ENCODE measurements at regions not wholly inside any gene's neighbourhood (a gene's known extent, or its start where the extent isn't known, plus 50 kb on each side); places are given as distances from the start of the nearest gene placed in this dataset.

DNA sequence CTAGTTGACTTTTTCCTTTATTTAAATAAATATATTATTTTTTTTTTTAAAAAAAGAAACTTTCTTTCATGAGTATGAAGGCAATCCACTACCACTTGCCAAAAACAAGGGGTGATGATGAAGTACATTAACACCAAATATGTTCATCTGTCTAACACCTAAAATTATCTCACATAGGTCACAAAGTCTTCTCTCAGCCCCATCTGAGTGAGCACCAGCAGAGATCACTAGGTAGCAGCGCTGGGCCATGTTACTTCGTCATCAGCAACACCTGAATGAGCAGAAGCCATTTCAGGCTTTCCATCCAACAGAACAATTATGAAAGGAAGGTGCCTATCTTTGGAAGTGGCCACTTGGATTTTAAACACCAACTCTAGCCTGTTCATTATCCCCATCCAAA lies 811.6 kb upstream of the AMELY start:
- FAIRE-seq, result no peak
- Histone ChIP-seq H3K9ac (ENCODE audit: low read length in 3 of 3) (no peak overlapping the region), H3K36me3 (ENCODE audit: control insufficient read depth in 2 of 3, insufficient read depth in 3 of 3, low read length in 3 of 3) (no peaks in the 10 kb centered on the region), H3K4me3 (ENCODE audit: low read length in 3 of 3) (no peak overlapping the region), H3K27me3 (ENCODE audit: control insufficient read depth, insufficient read depth, low read length) (no peaks in the 10 kb centered on the region), H3K4me1 (ENCODE audit: control insufficient read depth in 2 of 3, insufficient read depth in 2 of 3, low read depth in 1 of 3, low read length in 3 of 3) (no peaks in the 10 kb centered on the region), H3K9me3 (ENCODE audit: control insufficient read depth in 2 of 3, insufficient read depth in 1 of 3, low read length in 3 of 3) (no peaks in the 10 kb centered on the region), H3K27ac (ENCODE audit: low read depth in 2 of 2, low read length in 2 of 2) (no peak overlapping the region)
- DNase-seq, result no peak
- intact Hi-C loops (cut with DNase I), result no loop called here
- TF ChIP-seq, protein P1, sequence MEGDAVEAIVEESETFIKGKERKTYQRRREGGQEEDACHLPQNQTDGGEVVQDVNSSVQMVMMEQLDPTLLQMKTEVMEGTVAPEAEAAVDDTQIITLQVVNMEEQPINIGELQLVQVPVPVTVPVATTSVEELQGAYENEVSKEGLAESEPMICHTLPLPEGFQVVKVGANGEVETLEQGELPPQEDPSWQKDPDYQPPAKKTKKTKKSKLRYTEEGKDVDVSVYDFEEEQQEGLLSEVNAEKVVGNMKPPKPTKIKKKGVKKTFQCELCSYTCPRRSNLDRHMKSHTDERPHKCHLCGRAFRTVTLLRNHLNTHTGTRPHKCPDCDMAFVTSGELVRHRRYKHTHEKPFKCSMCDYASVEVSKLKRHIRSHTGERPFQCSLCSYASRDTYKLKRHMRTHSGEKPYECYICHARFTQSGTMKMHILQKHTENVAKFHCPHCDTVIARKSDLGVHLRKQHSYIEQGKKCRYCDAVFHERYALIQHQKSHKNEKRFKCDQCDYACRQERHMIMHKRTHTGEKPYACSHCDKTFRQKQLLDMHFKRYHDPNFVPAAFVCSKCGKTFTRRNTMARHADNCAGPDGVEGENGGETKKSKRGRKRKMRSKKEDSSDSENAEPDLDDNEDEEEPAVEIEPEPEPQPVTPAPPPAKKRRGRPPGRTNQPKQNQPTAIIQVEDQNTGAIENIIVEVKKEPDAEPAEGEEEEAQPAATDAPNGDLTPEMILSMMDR (IDR thresholded peaks at IDR 0.05; ENCODE audit: borderline replicate concordance, extremely low read depth, insufficient read depth), result no peak

DNA sequence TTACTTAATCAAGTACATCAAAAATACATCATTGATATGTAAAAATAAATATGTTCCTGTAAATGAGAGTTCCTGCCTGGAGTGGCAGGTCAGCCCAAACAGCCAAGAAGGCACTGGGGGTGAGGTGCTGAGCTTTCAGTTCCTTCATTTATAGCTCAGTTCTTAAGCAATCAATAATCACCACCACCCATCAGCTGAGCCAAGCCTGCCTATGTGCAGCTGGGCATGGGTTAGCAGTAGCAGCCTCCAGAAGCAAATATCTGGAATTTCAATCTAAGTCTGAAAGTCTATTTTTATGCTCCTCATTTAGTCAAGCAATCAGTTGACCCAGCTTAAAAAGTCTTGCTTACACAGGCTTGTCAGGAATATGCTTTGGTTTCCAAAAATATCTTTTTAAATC lies 811.0 kb upstream of the AMELY start:
- H3K36me3 ChIP-seq (ENCODE audit: control insufficient read depth in 2 of 3, insufficient read depth in 3 of 3, low read length in 3 of 3), result no peaks in the 10 kb centered on the region
- no peak for FAIRE-seq
- no peak for DNase-seq
- TF ChIP-seq, protein P1 (IDR thresholded peaks at IDR 0.05; ENCODE audit: borderline replicate concordance, extremely low read depth, insufficient read depth), result no peak
- H3K4me1 ChIP-seq (ENCODE audit: control insufficient read depth in 2 of 3, insufficient read depth in 2 of 3, low read depth in 1 of 3, low read length in 3 of 3), result no peaks in the 10 kb centered on the region
- H3K9ac ChIP-seq (ENCODE audit: low read length in 3 of 3), result no peak overlapping the region
- H3K4me3 ChIP-seq (ENCODE audit: low read length in 3 of 3), result no peak overlapping the region
- no peaks in the 10 kb centered on the region for H3K27me3 ChIP-seq (ENCODE audit: control insufficient read depth, insufficient read depth, low read length)
- H3K9me3 ChIP-seq (ENCODE audit: control insufficient read depth in 2 of 3, insufficient read depth in 1 of 3, low read length in 3 of 3), result no peaks in the 10 kb centered on the region
- H3K27ac ChIP-seq (ENCODE audit: low read depth in 2 of 2, low read length in 2 of 2), result no peak overlapping the region
- intact Hi-C loops (cut with DNase I), result no loop called here

DNA sequence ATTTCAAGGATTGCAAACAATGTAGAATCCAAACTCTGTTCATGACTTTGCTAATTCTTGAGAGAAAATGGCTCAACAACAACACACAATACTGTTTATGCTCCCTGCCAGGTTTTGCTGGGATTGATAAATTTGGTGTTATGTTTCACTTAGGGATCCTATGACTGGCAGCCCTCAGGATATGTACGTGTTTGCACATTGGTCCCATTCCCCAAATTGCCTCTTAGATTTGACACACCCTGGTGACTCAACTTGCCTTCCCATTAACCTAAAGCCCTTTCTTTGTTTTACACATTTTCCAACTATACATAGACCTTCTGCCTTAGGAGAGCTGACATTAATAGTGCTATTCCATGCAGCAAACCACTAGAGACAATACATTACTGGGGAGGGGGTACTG lies 809.4 kb upstream of the AMELY start:
- no peak overlapping the region for H3K27ac ChIP-seq (ENCODE audit: low read depth in 2 of 2, low read length in 2 of 2)
- no peak overlapping the region for H3K9ac ChIP-seq (ENCODE audit: low read length in 3 of 3)
- no peak overlapping the region for H3K4me3 ChIP-seq (ENCODE audit: low read length in 3 of 3)
- FAIRE-seq (no peak), DNase-seq (no peak)
- H3K36me3 ChIP-seq (ENCODE audit: control insufficient read depth in 2 of 3, insufficient read depth in 3 of 3, low read length in 3 of 3), result no peaks in the 10 kb centered on the region
- intact Hi-C loops (cut with DNase I), result no loop called here
- no peaks in the 10 kb centered on the region for H3K4me1 ChIP-seq (ENCODE audit: control insufficient read depth in 2 of 3, insufficient read depth in 2 of 3, low read depth in 1 of 3, low read length in 3 of 3)
- TF ChIP-seq, protein P1 (IDR thresholded peaks at IDR 0.05; ENCODE audit: borderline replicate concordance, extremely low read depth, insufficient read depth), result no peak
- H3K27me3 ChIP-seq (ENCODE audit: control insufficient read depth, insufficient read depth, low read length), result no peaks in the 10 kb centered on the region
- H3K9me3 ChIP-seq (ENCODE audit: control insufficient read depth in 2 of 3, insufficient read depth in 1 of 3, low read length in 3 of 3), result no peaks in the 10 kb centered on the region

DNA sequence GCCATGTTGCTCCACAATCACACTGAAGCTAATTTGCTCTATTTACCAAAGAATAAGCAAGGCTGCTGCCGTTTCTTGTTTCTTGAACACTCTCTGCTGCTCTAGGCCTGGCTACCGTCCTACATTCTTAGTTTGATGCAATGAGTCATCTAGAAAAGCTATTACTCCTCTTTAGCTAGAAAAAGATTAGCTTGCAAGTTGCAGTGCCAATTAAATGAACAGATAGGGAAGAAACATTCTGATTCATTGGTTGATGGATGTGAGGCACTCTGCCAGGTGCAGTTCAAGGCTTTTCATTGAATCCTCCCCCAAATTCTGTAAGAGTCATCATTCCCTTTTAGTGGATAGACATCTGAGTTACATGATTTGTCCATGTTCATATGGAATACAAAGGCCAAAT lies 807.7 kb upstream of the AMELY start:
- H3K27me3 ChIP-seq (ENCODE audit: control insufficient read depth, insufficient read depth, low read length), result no peaks in the 10 kb centered on the region
- H3K4me1 ChIP-seq (ENCODE audit: control insufficient read depth in 2 of 3, insufficient read depth in 2 of 3, low read depth in 1 of 3, low read length in 3 of 3), result no peaks in the 10 kb centered on the region
- no peak for FAIRE-seq
- DNase-seq, result no peak
- H3K36me3 ChIP-seq (ENCODE audit: control insufficient read depth in 2 of 3, insufficient read depth in 3 of 3, low read length in 3 of 3), result no peaks in the 10 kb centered on the region
- no peak overlapping the region for H3K4me3 ChIP-seq (ENCODE audit: low read length in 3 of 3)
- intact Hi-C loops (cut with DNase I), result no loop called here
- H3K9ac ChIP-seq (ENCODE audit: low read length in 3 of 3), result no peak overlapping the region
- TF ChIP-seq, protein P1 (IDR thresholded peaks at IDR 0.05; ENCODE audit: borderline replicate concordance, extremely low read depth, insufficient read depth), result no peak
- no peaks in the 10 kb centered on the region for H3K9me3 ChIP-seq (ENCODE audit: control insufficient read depth in 2 of 3, insufficient read depth in 1 of 3, low read length in 3 of 3)
- no peak overlapping the region for H3K27ac ChIP-seq (ENCODE audit: low read depth in 2 of 2, low read length in 2 of 2)
